GM12878 (cell line): ENCODE measurements at regions not wholly inside any gene's neighbourhood (a gene's known extent, or its start where the extent isn't known, plus 50 kb on each side); places are given as distances from the start of the nearest gene placed in this dataset.

Source experiments
- ATAC-seq: fragments of 200-7000 bp; cut with Tn5 transposase; 3 replicates; pipeline ENCODE4 v1.9.1; 2020; ENCODE audit warnings: mild to moderate bottlenecking, moderate library complexity
- BruUV-seq: library from RNA; stranded (reverse); fragments of 400-500 nt; replicated peaks from 2 replicates; lab custom pipeline; 2021; lab: Mats Ljungman, UMichigan
- CTCF ChIA-PET: fragments of 300-600 bp; sonication (Branson Sonifier 250); formaldehyde crosslinking; extraction: SDS; loops from one replicate; lab custom pipeline; 2021; ENCODE audit warnings: inconsistent platforms; lab: Yijun Ruan, JAX
- POLR2A ChIA-PET: fragments of 350-600 bp; formaldehyde crosslinking; extraction: SDS; loops from one replicate; lab custom pipeline; 2021; ENCODE audit warnings: inconsistent platforms; lab: Charles Lee
- RAD21 ChIA-PET: fragments of 300-600 bp; sonication (Branson Sonifier 250); formaldehyde crosslinking; loops from one replicate; lab custom pipeline; 2023; ENCODE audit warnings: antibody characterized with exemption; ENCODE audit not compliant: unreplicated experiment; lab: Charles Lee
- SMC1A ChIA-PET: fragments of 300-600 bp; sonication (Branson Sonifier 250); formaldehyde crosslinking; loops from one replicate; lab custom pipeline; 2023; ENCODE audit not compliant: unreplicated experiment, uncharacterized antibody; lab: Charles Lee
- DNase-seq: peaks from one replicate; pipeline ENCODE4 v3.0.0-alpha.2; 2011; ENCODE audit warnings: low read depth, low spot score
- FAIRE-seq: peaks from 3 replicates; lab custom pipeline; 2011; peaks lifted over from hg19 to GRCh38; lab: Jason Lieb, UNC
- H2AFZ ChIP-seq: 2 replicates; pipeline ENCODE4 v1.6.0; 2011; ENCODE audit warnings: low read depth, low read length, control low read depth; ENCODE audit not compliant: control insufficient read depth
- H3K27ac ChIP-seq: 2 replicates; pipeline ENCODE4 v1.5.1; 2011; ENCODE audit warnings: control low read depth; ENCODE audit not compliant: control insufficient read depth, insufficient read depth
- H3K27me3 ChIP-seq, 2 experiments: replicated peaks in 1 of 2; 2 replicates each; pipeline versions ENCODE4 v1.6.0 to v1.6.1; 2011; ENCODE audit warnings: low read length in 1 of 2; ENCODE audit not compliant: control insufficient read depth in 2 of 2, insufficient read depth in 2 of 2
- H3K36me3 ChIP-seq, 2 experiments: 2 replicates each; pipeline ENCODE4 v1.5.1; 2011; ENCODE audit warnings: low read length in 1 of 2; ENCODE audit not compliant: control insufficient read depth in 2 of 2, insufficient read depth in 2 of 2
- H3K4me1 ChIP-seq: 2 replicates; pipeline ENCODE4 v1.6.1; 2011; ENCODE audit warnings: mild to moderate bottlenecking, low read length, moderate library complexity, mixed read lengths; ENCODE audit not compliant: control insufficient read depth, insufficient read depth
- H3K4me2 ChIP-seq: 2 replicates; pipeline ENCODE4 v1.6.0; 2011; ENCODE audit warnings: control low read depth; ENCODE audit not compliant: control insufficient read depth, insufficient read depth
- H3K4me3 ChIP-seq: fragments of 200-600 bp; sonication (generic); 2 replicates; pipeline ENCODE4 v1.5.1; 2016
- H3K79me2 ChIP-seq: 2 replicates; pipeline ENCODE4 v1.6.0; 2011; ENCODE audit warnings: low read length; ENCODE audit not compliant: control insufficient read depth, insufficient read depth
- H3K9ac ChIP-seq: 2 replicates; pipeline ENCODE4 v1.8.0; 2011; ENCODE audit warnings: low read length, control low read depth, mixed read lengths; ENCODE audit not compliant: control insufficient read depth, insufficient read depth
- H3K9me3 ChIP-seq: replicated peaks from 3 replicates; pipeline ENCODE4 v1.5.1; 2011; ENCODE audit warnings: mild to moderate bottlenecking, low read length; ENCODE audit not compliant: control insufficient read depth, insufficient read depth
- H4K20me1 ChIP-seq: 2 replicates; pipeline ENCODE4 v1.6.0; 2011; ENCODE audit not compliant: control insufficient read depth, insufficient read depth
- DPF2 ChIP-seq: fragments of 450-650 bp; IDR thresholded peaks from 2 replicates; pipeline ENCODE4 v1.6.1; 2017; ENCODE audit warnings: mild to moderate bottlenecking
- EZH2 ChIP-seq: IDR thresholded peaks from 2 replicates; pipeline ENCODE4 v1.6.1; 2012; ENCODE audit warnings: low read depth, mild to moderate bottlenecking, control low read depth, inconsistent platforms, low read length, borderline replicate concordance; ENCODE audit not compliant: control insufficient read depth
- HCFC1 ChIP-seq: fragments of 150-350 bp; IDR thresholded peaks from 2 replicates; pipeline ENCODE4 v1.6.1; 2014; ENCODE audit warnings: low read length
- MEF2A ChIP-seq: IDR thresholded peaks from 2 replicates; pipeline ENCODE4 v1.6.1; 2011; ENCODE audit warnings: low read depth, mild to moderate bottlenecking, low read length, moderate library complexity; ENCODE audit not compliant: insufficient read depth
- MXI1 ChIP-seq: fragments of 150-350 bp; IDR thresholded peaks from 2 replicates; pipeline ENCODE4 v1.6.1; 2011; ENCODE audit warnings: low read depth, mild to moderate bottlenecking, inconsistent platforms, low read length, improper control_type of control experiment
- NBN ChIP-seq: fragments of 450-650 bp; IDR thresholded peaks from 2 replicates; pipeline ENCODE4 v1.6.1; 2016
- PML ChIP-seq: IDR thresholded peaks from 2 replicates; pipeline ENCODE4 v1.6.1; 2012; ENCODE audit warnings: low read length, inconsistent platforms
- RFX5 ChIP-seq: IDR thresholded peaks from 2 replicates; pipeline ENCODE4 v1.6.1; 2011; ENCODE audit warnings: low read depth, low read length, improper control_type of control experiment
- SMAD1 ChIP-seq: fragments of 450-650 bp; IDR thresholded peaks from 2 replicates; pipeline ENCODE4 v1.6.1; 2018; ENCODE audit warnings: mild to moderate bottlenecking, low read depth; ENCODE audit not compliant: partially characterized antibody
- SP1 ChIP-seq: IDR thresholded peaks from one replicate; pipeline ENCODE4 v1.6.1; 2011; ENCODE audit warnings: low read depth, low read length
- STAT3 ChIP-seq: IDR thresholded peaks from 2 replicates; pipeline ENCODE4 v1.6.1; 2011; ENCODE audit warnings: low read depth, low read length, improper control_type of control experiment
- ZNF217 ChIP-seq: fragments of 450-650 bp; IDR thresholded peaks from 2 replicates; pipeline ENCODE4 v1.6.1; 2017; ENCODE audit warnings: antibody characterized with exemption, mild to moderate bottlenecking
- ZNF384 ChIP-seq: IDR thresholded peaks from 2 replicates; pipeline ENCODE4 v1.6.1; 2012; ENCODE audit warnings: low read depth, mild to moderate bottlenecking, low read length, improper control_type of control experiment, borderline replicate concordance
- WGBS: methylation state at CpG from one replicate; pipeline ENCODE4 v1.1.6; 2016; ENCODE audit warnings: low lambda C conversion rate; ENCODE audit not compliant: insufficient replicate concordance, insufficient coverage; ENCODE audit errors: missing lambda C conversion rate; 5-methylcytosine and 5-hydroxymethylcytosine counted together
- in situ Hi-C: fragments of 300-500 bp; cut with MboI; formaldehyde crosslinking; loops from 9 replicates; pipeline ENCODE4 v1.14.3; 2018; ENCODE audit warnings: mixed read lengths
- intact Hi-C: fragments of 100-400 bp; cut with micrococcal nuclease; formaldehyde crosslinking; loops from one replicate; pipeline ENCODE4 v1.14.2; 2022; ENCODE audit not compliant: unreplicated experiment
- TF ChIP-seq, protein P1 (sequence below): IDR thresholded peaks from 2 replicates; pipeline ENCODE4 v1.6.1; 2012; ENCODE audit warnings: low read depth, low read length, improper control_type of control experiment
- TF ChIP-seq, protein P2 (sequence below): fragments of 450-650 bp; IDR thresholded peaks from 2 replicates; pipeline ENCODE4 v1.6.1; 2017; ENCODE audit warnings: mild to moderate bottlenecking, low read depth, inconsistent platforms; ENCODE audit not compliant: poor library complexity, severe bottlenecking

DNA sequence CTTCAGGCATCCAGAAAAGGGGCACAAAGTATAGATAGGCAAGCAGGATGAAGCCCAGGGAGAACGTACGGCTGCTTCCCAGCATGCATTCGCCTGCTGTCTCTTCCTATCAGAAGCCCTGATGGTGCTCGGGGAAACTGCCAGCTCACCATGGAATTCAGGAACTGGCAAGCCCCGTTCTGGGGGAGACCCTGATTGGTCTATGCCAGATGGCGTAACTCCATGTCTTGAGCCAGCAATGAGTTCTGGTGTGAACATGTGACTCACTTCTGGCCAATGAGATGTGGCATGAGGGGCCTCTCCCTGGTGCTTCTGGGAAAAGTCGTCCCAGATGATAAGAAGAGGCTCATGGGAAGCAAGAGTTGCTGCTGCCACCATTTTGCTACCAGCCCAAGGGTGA, 270.8 kb downstream of the BCL11B start:
- RAD21 ChIA-PET: no interaction called here
- no peak for DNase-seq
- TF ChIP-seq ZNF384: no peak
- no peak for TF ChIP-seq NBN
- TF ChIP-seq EZH2: no peak
- no peak for TF ChIP-seq SP1
- no peak for TF ChIP-seq ZNF217
- no peak for TF ChIP-seq SMAD1
- TF ChIP-seq MEF2A: no peak
- SMC1A ChIA-PET: interaction anchor here (0.6 kb wide), 1 partner anchor 296 kb away, joined by 3 read pairs; no protein-coding TSS in a partner anchor
- H3K9ac ChIP-seq: no peak overlapping the region
- CTCF ChIA-PET: no interaction called here
- no peaks in the 10 kb centered on the region for H3K36me3 ChIP-seq
- no peaks in the 10 kb centered on the region; the same call in 2 of the 3 replicates for H3K9me3 ChIP-seq
- no peak overlapping the region for H3K4me3 ChIP-seq
- H3K4me1 ChIP-seq: no peaks in the 10 kb centered on the region
- H3K4me2 ChIP-seq: no peak overlapping the region
- BruUV-seq: no TSS peak
- H3K27me3 ChIP-seq: no peaks in the 10 kb centered on the region
- WGBS: 47% methylated on average over 7 of the region's 7 CpGs
- no peaks in the 10 kb centered on the region for H4K20me1 ChIP-seq
- in situ Hi-C loops: no loop called here
- intact Hi-C loops: no loop called here
- H2AFZ ChIP-seq: no peak overlapping the region
- POLR2A ChIA-PET: no interaction called here
- no peak for ATAC-seq
- FAIRE-seq: no peak
- no peaks in the 10 kb centered on the region for H3K79me2 ChIP-seq
- H3K27ac ChIP-seq: no peak overlapping the region

DNA sequence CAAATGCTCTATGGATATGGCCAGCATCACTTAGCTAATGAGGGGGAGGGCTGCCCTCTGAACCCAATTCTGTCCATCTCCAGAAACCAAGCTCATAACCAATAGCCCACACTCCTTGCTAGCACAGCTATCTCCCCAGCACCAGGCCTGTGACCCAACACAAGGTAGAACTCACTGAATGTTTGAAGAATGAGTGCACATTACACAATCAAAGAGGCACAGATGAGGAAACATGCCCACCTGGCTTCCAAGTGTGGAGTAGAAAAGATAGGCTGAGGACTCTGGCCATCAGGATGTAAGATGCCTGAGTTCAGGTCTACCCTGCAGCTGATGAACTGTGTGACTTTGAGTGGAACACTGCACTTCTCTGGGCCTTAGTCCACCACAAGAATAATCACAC, 268.4 kb downstream of the BCL11B start:
- no peak for FAIRE-seq
- Histone ChIP-seq H3K9me3 (no peaks in the 10 kb centered on the region; the same call in 2 of the 3 replicates), H2AFZ (no peak overlapping the region), H3K27ac (no peak overlapping the region), H3K36me3 (no peaks in the 10 kb centered on the region), H3K4me3 (no peak overlapping the region), H3K4me2 (no peak overlapping the region), H4K20me1 (no peaks in the 10 kb centered on the region), H3K9ac (no peak overlapping the region), H3K4me1 (no peaks in the 10 kb centered on the region), H3K27me3 (no peaks in the 10 kb centered on the region), H3K79me2 (no peaks in the 10 kb centered on the region)
- ChIA-PET POLR2A (no interaction called here), RAD21 (no interaction called here), SMC1A (no interaction called here), CTCF (no interaction called here)
- no peak for DNase-seq
- ATAC-seq: no peak
- in situ Hi-C loops (no loop called here), intact Hi-C loops (no loop called here)
- BruUV-seq: no TSS peak
- TF ChIP-seq STAT3 (no peak), HCFC1 (no peak), RFX5 (no peak), MXI1 (no peak), PML (no peak), DPF2 (no peak)
- TF ChIP-seq, protein P1, sequence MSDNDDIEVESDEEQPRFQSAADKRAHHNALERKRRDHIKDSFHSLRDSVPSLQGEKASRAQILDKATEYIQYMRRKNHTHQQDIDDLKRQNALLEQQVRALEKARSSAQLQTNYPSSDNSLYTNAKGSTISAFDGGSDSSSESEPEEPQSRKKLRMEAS: no peak
- TF ChIP-seq, protein P2, sequence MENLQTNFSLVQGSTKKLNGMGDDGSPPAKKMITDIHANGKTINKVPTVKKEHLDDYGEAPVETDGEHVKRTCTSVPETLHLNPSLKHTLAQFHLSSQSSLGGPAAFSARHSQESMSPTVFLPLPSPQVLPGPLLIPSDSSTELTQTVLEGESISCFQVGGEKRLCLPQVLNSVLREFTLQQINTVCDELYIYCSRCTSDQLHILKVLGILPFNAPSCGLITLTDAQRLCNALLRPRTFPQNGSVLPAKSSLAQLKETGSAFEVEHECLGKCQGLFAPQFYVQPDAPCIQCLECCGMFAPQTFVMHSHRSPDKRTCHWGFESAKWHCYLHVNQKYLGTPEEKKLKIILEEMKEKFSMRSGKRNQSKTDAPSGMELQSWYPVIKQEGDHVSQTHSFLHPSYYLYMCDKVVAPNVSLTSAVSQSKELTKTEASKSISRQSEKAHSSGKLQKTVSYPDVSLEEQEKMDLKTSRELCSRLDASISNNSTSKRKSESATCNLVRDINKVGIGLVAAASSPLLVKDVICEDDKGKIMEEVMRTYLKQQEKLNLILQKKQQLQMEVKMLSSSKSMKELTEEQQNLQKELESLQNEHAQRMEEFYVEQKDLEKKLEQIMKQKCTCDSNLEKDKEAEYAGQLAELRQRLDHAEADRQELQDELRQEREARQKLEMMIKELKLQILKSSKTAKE: no peak
